ENCODE measurements at regions not wholly inside any gene's neighbourhood (a gene's known extent, or its start where the extent isn't known, plus 50 kb on each side); places are given as distances from the start of the nearest gene placed in this dataset.

DNA sequence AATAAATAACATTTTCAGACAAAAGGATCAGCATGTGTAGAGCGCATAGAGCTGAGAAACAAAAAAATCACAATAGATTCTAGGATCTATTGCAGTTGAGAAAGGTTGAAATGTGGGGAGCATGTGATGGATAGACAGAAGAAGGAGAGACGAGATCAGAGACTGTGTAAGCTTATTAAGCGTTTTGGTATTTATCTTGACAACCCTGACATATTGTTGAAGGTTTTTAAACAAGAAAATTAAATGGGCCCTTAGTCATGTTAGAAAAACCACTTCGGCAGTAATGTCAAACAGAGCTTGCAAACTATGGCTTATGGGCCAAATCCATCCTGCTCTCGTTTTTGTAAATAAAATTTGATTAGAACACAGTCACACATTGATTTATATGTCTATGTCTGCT lies 200.5 kb upstream of the KLF4 start:
- H3K9ac ChIP-seq (ENCODE audit: extremely low read depth, insufficient read length, low read length) = no peak overlapping the region
- H4K8ac ChIP-seq (replicated peaks; ENCODE audit: insufficient read length, low read depth, low read length) = no peak overlapping the region
- H2BK12ac ChIP-seq (ENCODE audit: insufficient read length, low read depth, low read length) = no peak overlapping the region
- Mint-ChIP-seq H3K27me3 (ENCODE audit: low read depth) (peaks cover 3% of the 10 kb centered on the region; the same call in 1 of the 2 replicates), H3K4me3 (no peak overlapping the region), H3K4me1 (no peaks in the 10 kb centered on the region), H3K27ac (no peak overlapping the region), H3K36me3 (ENCODE audit: insufficient read depth in 1 of 3, low read depth in 3 of 3) (peaks cover 0 to 4% (median 4%) of the 10 kb centered on the region in 3 experiments; a peak in 5 of 7 replicates), H3K9me3 (peaks cover 4% of the 10 kb centered on the region in 2 experiments; a peak in 3 of 5 replicates)
- H4K91ac ChIP-seq (ENCODE audit: insufficient read length, low read depth, low read length) = no peak overlapping the region
- H3K18ac ChIP-seq (ENCODE audit: insufficient read length, low read depth, low read length) = no peak overlapping the region
- H3K4me2 ChIP-seq (ENCODE audit: insufficient read depth, insufficient read length, low read length) = no peak overlapping the region
- H2AFZ ChIP-seq (ENCODE audit: low read length) = no peak overlapping the region
- H4K20me1 ChIP-seq (ENCODE audit: control insufficient read depth, insufficient read depth, insufficient read length) = no peaks in the 10 kb centered on the region
- H4K5ac ChIP-seq (ENCODE audit: insufficient read length, low read depth, low read length) = no peak overlapping the region
- no peak overlapping the region for H3T11ph ChIP-seq (ENCODE audit: low read length)
- H3K4ac ChIP-seq (ENCODE audit: low read depth, low read length) = no peak overlapping the region
- no peaks in the 10 kb centered on the region; the same call in 1 of the 2 replicates for H3K4me1 ChIP-seq (ENCODE audit: insufficient read depth, low read length)
- no peak overlapping the region for H3K14ac ChIP-seq (ENCODE audit: insufficient read depth, low read length)
- H2BK120ac ChIP-seq (ENCODE audit: low read depth, low read length, poor library complexity, severe bottlenecking) = no peak overlapping the region
- TF ChIP-seq, protein P1, sequence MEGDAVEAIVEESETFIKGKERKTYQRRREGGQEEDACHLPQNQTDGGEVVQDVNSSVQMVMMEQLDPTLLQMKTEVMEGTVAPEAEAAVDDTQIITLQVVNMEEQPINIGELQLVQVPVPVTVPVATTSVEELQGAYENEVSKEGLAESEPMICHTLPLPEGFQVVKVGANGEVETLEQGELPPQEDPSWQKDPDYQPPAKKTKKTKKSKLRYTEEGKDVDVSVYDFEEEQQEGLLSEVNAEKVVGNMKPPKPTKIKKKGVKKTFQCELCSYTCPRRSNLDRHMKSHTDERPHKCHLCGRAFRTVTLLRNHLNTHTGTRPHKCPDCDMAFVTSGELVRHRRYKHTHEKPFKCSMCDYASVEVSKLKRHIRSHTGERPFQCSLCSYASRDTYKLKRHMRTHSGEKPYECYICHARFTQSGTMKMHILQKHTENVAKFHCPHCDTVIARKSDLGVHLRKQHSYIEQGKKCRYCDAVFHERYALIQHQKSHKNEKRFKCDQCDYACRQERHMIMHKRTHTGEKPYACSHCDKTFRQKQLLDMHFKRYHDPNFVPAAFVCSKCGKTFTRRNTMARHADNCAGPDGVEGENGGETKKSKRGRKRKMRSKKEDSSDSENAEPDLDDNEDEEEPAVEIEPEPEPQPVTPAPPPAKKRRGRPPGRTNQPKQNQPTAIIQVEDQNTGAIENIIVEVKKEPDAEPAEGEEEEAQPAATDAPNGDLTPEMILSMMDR (conservative IDR thresholded peaks at IDR 0.05) = no peak
- H3K27ac ChIP-seq (ENCODE audit: insufficient read length, low read depth, low read length) = no peak overlapping the region
- H2BK5ac ChIP-seq (ENCODE audit: insufficient read length, low read length) = no peak overlapping the region
- no peak overlapping the region for H3K56ac ChIP-seq (ENCODE audit: insufficient read length, low read depth, low read length)
- H3K9me3 ChIP-seq (ENCODE audit: control insufficient read depth, low read depth, low read length) = no peaks in the 10 kb centered on the region
- no peaks in the 10 kb centered on the region for H3K79me2 ChIP-seq (ENCODE audit: insufficient read depth, low read length)
- WGBS (ENCODE audit: extremely low coverage, insufficient read length, low lambda C conversion rate) = no CpG with 5 or more reads among the region's 5 CpGs
- H3K27me3 ChIP-seq (ENCODE audit: insufficient read depth, low read length) = no peaks in the 10 kb centered on the region
- no peak for DNase-seq
- H3K23ac ChIP-seq (ENCODE audit: insufficient read length, low read depth, low read length) = no peak overlapping the region
- H2BK20ac ChIP-seq (ENCODE audit: low read depth, low read length, poor library complexity, severe bottlenecking) = no peak overlapping the region
- no peaks in the 10 kb centered on the region for H3K23me2 ChIP-seq (ENCODE audit: insufficient read length, low read depth, low read length, poor library complexity, severe bottlenecking)
- no peak overlapping the region for H2AK5ac ChIP-seq (ENCODE audit: insufficient read length, low read length)
- H3K79me1 ChIP-seq (ENCODE audit: insufficient read depth, low read depth, low read length, poor library complexity, severe bottlenecking) = no peaks in the 10 kb centered on the region
- no peak overlapping the region for H2BK15ac ChIP-seq (ENCODE audit: low read depth, low read length)
